ENCODE measurements at regions not wholly inside any gene's neighbourhood (a gene's known extent, or its start where the extent isn't known, plus 50 kb on each side); places are given as distances from the start of the nearest gene placed in this dataset.
"Not testable (repeated sequence)": the region's sequence is repeated elsewhere in the genome, so short reads cannot be mapped to it uniquely, and the experiment has no call there.

- H3K36me3 ChIP-seq (ENCODE audit: control insufficient read depth, insufficient read depth, low read length); H3K4me1 ChIP-seq (ENCODE audit: control insufficient read depth, insufficient read depth, low read length); H3K9ac ChIP-seq (ENCODE audit: low read length); H3K9me3 ChIP-seq (ENCODE audit: control insufficient read depth, insufficient read depth, low read depth, low read length); H3K27me3 ChIP-seq (ENCODE audit: control insufficient read depth, insufficient read depth, low read length); H3K27ac ChIP-seq (ENCODE audit: low read depth, low read length); H3K4me3 ChIP-seq (ENCODE audit: low read depth, low read length): not testable (repeated sequence)
Observed at GRCh38 chr1:120592943-120593342, 130.8 kb upstream of the NBPF26 start.

- H3K4me1 ChIP-seq (ENCODE audit: control insufficient read depth, insufficient read depth, low read length); H3K36me3 ChIP-seq (ENCODE audit: control insufficient read depth, insufficient read depth, low read length); H3K4me3 ChIP-seq (ENCODE audit: low read depth, low read length); H3K9me3 ChIP-seq (ENCODE audit: control insufficient read depth, insufficient read depth, low read depth, low read length); H3K27me3 ChIP-seq (ENCODE audit: control insufficient read depth, insufficient read depth, low read length); H3K9ac ChIP-seq (ENCODE audit: low read length); H3K27ac ChIP-seq (ENCODE audit: low read depth, low read length): not testable (repeated sequence)
Observed at GRCh38 chr1:120593648-120594047, 130.1 kb upstream of the NBPF26 start.

- H3K9me3 ChIP-seq (ENCODE audit: control insufficient read depth, insufficient read depth, low read depth, low read length); H3K9ac ChIP-seq (ENCODE audit: low read length); H3K36me3 ChIP-seq (ENCODE audit: control insufficient read depth, insufficient read depth, low read length); H3K27me3 ChIP-seq (ENCODE audit: control insufficient read depth, insufficient read depth, low read length); H3K4me1 ChIP-seq (ENCODE audit: control insufficient read depth, insufficient read depth, low read length); H3K4me3 ChIP-seq (ENCODE audit: low read depth, low read length); H3K27ac ChIP-seq (ENCODE audit: low read depth, low read length): not testable (repeated sequence)
Observed at GRCh38 chr1:120598331-120598951, 125.3 kb upstream of the NBPF26 start.

GRCh38 chr1:120599511-120599910 lies 124.2 kb upstream of the NBPF26 start:
- H3K27ac ChIP-seq (ENCODE audit: low read depth, low read length); H3K9me3 ChIP-seq (ENCODE audit: control insufficient read depth, insufficient read depth, low read depth, low read length); H3K36me3 ChIP-seq (ENCODE audit: control insufficient read depth, insufficient read depth, low read length); H3K9ac ChIP-seq (ENCODE audit: low read length); H3K4me3 ChIP-seq (ENCODE audit: low read depth, low read length); H3K27me3 ChIP-seq (ENCODE audit: control insufficient read depth, insufficient read depth, low read length); H3K4me1 ChIP-seq (ENCODE audit: control insufficient read depth, insufficient read depth, low read length): not testable (repeated sequence)

GRCh38 chr1:120600442-120601041 lies 123.2 kb upstream of the NBPF26 start:
- not testable (repeated sequence) for H3K36me3 ChIP-seq (ENCODE audit: control insufficient read depth, insufficient read depth, low read length); H3K9me3 ChIP-seq (ENCODE audit: control insufficient read depth, insufficient read depth, low read depth, low read length); H3K27me3 ChIP-seq (ENCODE audit: control insufficient read depth, insufficient read depth, low read length); H3K9ac ChIP-seq (ENCODE audit: low read length); H3K27ac ChIP-seq (ENCODE audit: low read depth, low read length); H3K4me3 ChIP-seq (ENCODE audit: low read depth, low read length); H3K4me1 ChIP-seq (ENCODE audit: control insufficient read depth, insufficient read depth, low read length)

- not testable (repeated sequence) for H3K27me3 ChIP-seq (ENCODE audit: control insufficient read depth, insufficient read depth, low read length); H3K36me3 ChIP-seq (ENCODE audit: control insufficient read depth, insufficient read depth, low read length); H3K9ac ChIP-seq (ENCODE audit: low read length); H3K9me3 ChIP-seq (ENCODE audit: control insufficient read depth, insufficient read depth, low read depth, low read length); H3K4me3 ChIP-seq (ENCODE audit: low read depth, low read length); H3K4me1 ChIP-seq (ENCODE audit: control insufficient read depth, insufficient read depth, low read length); H3K27ac ChIP-seq (ENCODE audit: low read depth, low read length)
Observed at GRCh38 chr1:120607882-120608281, 115.9 kb upstream of the NBPF26 start.

GRCh38 chr1:120608314-120609014 lies 115.3 kb upstream of the NBPF26 start:
- H3K27me3 ChIP-seq (ENCODE audit: control insufficient read depth, insufficient read depth, low read length); H3K9me3 ChIP-seq (ENCODE audit: control insufficient read depth, insufficient read depth, low read depth, low read length); H3K27ac ChIP-seq (ENCODE audit: low read depth, low read length); H3K36me3 ChIP-seq (ENCODE audit: control insufficient read depth, insufficient read depth, low read length); H3K4me3 ChIP-seq (ENCODE audit: low read depth, low read length); H3K9ac ChIP-seq (ENCODE audit: low read length); H3K4me1 ChIP-seq (ENCODE audit: control insufficient read depth, insufficient read depth, low read length): not testable (repeated sequence)

- H3K9ac ChIP-seq (ENCODE audit: low read length); H3K36me3 ChIP-seq (ENCODE audit: control insufficient read depth, insufficient read depth, low read length); H3K4me1 ChIP-seq (ENCODE audit: control insufficient read depth, insufficient read depth, low read length); H3K27ac ChIP-seq (ENCODE audit: low read depth, low read length); H3K27me3 ChIP-seq (ENCODE audit: control insufficient read depth, insufficient read depth, low read length); H3K4me3 ChIP-seq (ENCODE audit: low read depth, low read length); H3K9me3 ChIP-seq (ENCODE audit: control insufficient read depth, insufficient read depth, low read depth, low read length): not testable (repeated sequence)
Observed at GRCh38 chr1:120609015-120609573, 114.7 kb upstream of the NBPF26 start.

GRCh38 chr1:120609834-120610233 lies 113.9 kb upstream of the NBPF26 start:
- not testable (repeated sequence) for H3K4me3 ChIP-seq (ENCODE audit: low read depth, low read length); H3K27ac ChIP-seq (ENCODE audit: low read depth, low read length); H3K9me3 ChIP-seq (ENCODE audit: control insufficient read depth, insufficient read depth, low read depth, low read length); H3K36me3 ChIP-seq (ENCODE audit: control insufficient read depth, insufficient read depth, low read length); H3K4me1 ChIP-seq (ENCODE audit: control insufficient read depth, insufficient read depth, low read length); H3K27me3 ChIP-seq (ENCODE audit: control insufficient read depth, insufficient read depth, low read length); H3K9ac ChIP-seq (ENCODE audit: low read length)

- not testable (repeated sequence) for H3K9me3 ChIP-seq (ENCODE audit: control insufficient read depth, insufficient read depth, low read depth, low read length); H3K27ac ChIP-seq (ENCODE audit: low read depth, low read length); H3K36me3 ChIP-seq (ENCODE audit: control insufficient read depth, insufficient read depth, low read length); H3K9ac ChIP-seq (ENCODE audit: low read length); H3K4me3 ChIP-seq (ENCODE audit: low read depth, low read length); H3K4me1 ChIP-seq (ENCODE audit: control insufficient read depth, insufficient read depth, low read length); H3K27me3 ChIP-seq (ENCODE audit: control insufficient read depth, insufficient read depth, low read length)
Observed at GRCh38 chr1:120614931-120615639, 108.7 kb upstream of the NBPF26 start.

GRCh38 chr1:120617493-120617892 lies 106.3 kb upstream of the NBPF26 start:
- not testable (repeated sequence) for H3K27me3 ChIP-seq (ENCODE audit: control insufficient read depth, insufficient read depth, low read length); H3K36me3 ChIP-seq (ENCODE audit: control insufficient read depth, insufficient read depth, low read length); H3K4me1 ChIP-seq (ENCODE audit: control insufficient read depth, insufficient read depth, low read length); H3K27ac ChIP-seq (ENCODE audit: low read depth, low read length); H3K4me3 ChIP-seq (ENCODE audit: low read depth, low read length); H3K9me3 ChIP-seq (ENCODE audit: control insufficient read depth, insufficient read depth, low read depth, low read length); H3K9ac ChIP-seq (ENCODE audit: low read length)
